Nephron progenitor cell (in vitro differentiated cells): ENCODE measurements at regions not wholly inside any gene's neighbourhood (a gene's known extent, or its start where the extent isn't known, plus 50 kb on each side); places are given as distances from the start of the nearest gene placed in this dataset.

Source experiments
- DNase-seq: peaks from one replicate; pipeline ENCODE4 v3.0.0; 2021
- H3K27ac Mint-ChIP-seq: 2 replicates; pipeline ENCODE4 v1.8.0; 2021; ENCODE audit warnings: mild to moderate bottlenecking, moderate library complexity, mixed read lengths
- H3K27me3 Mint-ChIP-seq: 2 replicates; pipeline ENCODE4 v1.8.0; 2021; ENCODE audit warnings: mild to moderate bottlenecking, low read depth, mixed read lengths; ENCODE audit not compliant: poor library complexity
- H3K36me3 Mint-ChIP-seq: 2 replicates; pipeline ENCODE4 v1.8.0; 2021; ENCODE audit warnings: low read depth, mixed read lengths
- H3K4me1 Mint-ChIP-seq: 2 replicates; pipeline ENCODE4 v1.8.0; 2021; ENCODE audit warnings: mixed read lengths
- H3K4me3 Mint-ChIP-seq: 2 replicates; pipeline ENCODE4 v1.8.0; 2021; ENCODE audit warnings: mild to moderate bottlenecking, moderate library complexity, mixed read lengths
- H3K9me3 Mint-ChIP-seq: 2 replicates; pipeline ENCODE4 v1.8.0; 2021; ENCODE audit warnings: mild to moderate bottlenecking, moderate library complexity, mixed read lengths
- CTCF ChIP-seq: fragments of 200-600 bp; sonication (generic); IDR thresholded peaks from 2 replicates; pipeline ENCODE4 v1.5.0; 2021; ENCODE audit warnings: antibody characterized with exemption

GRCh38 chr14:51501746-51502145 is 150.0 kb upstream of the FRMD6 start:
- Mint-ChIP-seq H3K4me3 (no peak overlapping the region), H3K9me3 (peaks cover 38% of the 10 kb centered on the region), H3K27ac (no peak overlapping the region), H3K36me3 (no peaks in the 10 kb centered on the region), H3K4me1 (peaks cover 7% of the 10 kb centered on the region), H3K27me3 (peaks cover 4% of the 10 kb centered on the region)
- no peak for TF ChIP-seq CTCF
- no peak for DNase-seq

GRCh38 chr14:51504669-51505068 is 147.0 kb upstream of the FRMD6 start:
- Mint-ChIP-seq H3K27me3 (peaks cover 4% of the 10 kb centered on the region), H3K4me1 (peaks cover 30% of the 10 kb centered on the region), H3K36me3 (no peaks in the 10 kb centered on the region), H3K27ac (no peak overlapping the region), H3K4me3 (no peak overlapping the region), H3K9me3 (peaks cover 22% of the 10 kb centered on the region)
- no peak for DNase-seq
- no peak for TF ChIP-seq CTCF

- Mint-ChIP-seq H3K36me3 (no peaks in the 10 kb centered on the region), H3K9me3 (peaks cover 13% of the 10 kb centered on the region), H3K4me1 (peaks cover 47% of the 10 kb centered on the region), H3K27ac (peak overlapping the region; percentile 16), H3K27me3 (peaks cover 4% of the 10 kb centered on the region), H3K4me3 (no peak overlapping the region)
- DNase-seq, result no peak
- TF ChIP-seq CTCF, result no peak
Measured at GRCh38 chr14:51507511-51507905, 144.2 kb upstream of the FRMD6 start.

- Mint-ChIP-seq H3K36me3 (no peaks in the 10 kb centered on the region), H3K27ac (peak overlapping the region; percentile 83), H3K4me3 (peak overlapping the region; percentile 39), H3K9me3 (peaks cover 8% of the 10 kb centered on the region), H3K4me1 (peaks cover 49% of the 10 kb centered on the region), H3K27me3 (peaks cover 4% of the 10 kb centered on the region)
- peak; percentile 53 for DNase-seq
- TF ChIP-seq CTCF, result no peak
Measured at GRCh38 chr14:51507906-51508511, 143.7 kb upstream of the FRMD6 start.

- no peaks in the 10 kb centered on the region for H3K9me3 Mint-ChIP-seq
- no peak for TF ChIP-seq CTCF
- no peak for DNase-seq
- H3K27me3 Mint-ChIP-seq, result no peaks in the 10 kb centered on the region
- H3K4me1 Mint-ChIP-seq, result peaks cover 55% of the 10 kb centered on the region
- no peak overlapping the region for H3K27ac Mint-ChIP-seq
- H3K4me3 Mint-ChIP-seq, result no peak overlapping the region
- H3K36me3 Mint-ChIP-seq, result no peaks in the 10 kb centered on the region
Measured at GRCh38 chr14:51511265-51511664, 140.4 kb upstream of the FRMD6 start.

GRCh38 chr14:51512316-51512715 is 139.4 kb upstream of the FRMD6 start:
- DNase-seq, result no peak
- Mint-ChIP-seq H3K27ac (peak overlapping the region; percentile 2), H3K4me1 (peaks cover 50% of the 10 kb centered on the region), H3K4me3 (no peak overlapping the region), H3K27me3 (no peaks in the 10 kb centered on the region), H3K36me3 (no peaks in the 10 kb centered on the region), H3K9me3 (no peaks in the 10 kb centered on the region)
- TF ChIP-seq CTCF, result no peak
